Fibroblast of peridontal ligament (primary cell): ENCODE measurements at regions not wholly inside any gene's neighbourhood (a gene's known extent, or its start where the extent isn't known, plus 50 kb on each side); places are given as distances from the start of the nearest gene placed in this dataset.
"Not testable (repeated sequence)": the region's sequence is repeated elsewhere in the genome, so short reads cannot be mapped to it uniquely, and the experiment has no call there.

ENCODE experiments used
- DNase-seq: peaks from one replicate; pipeline ENCODE4 v3.0.0-alpha.2; 2010; ENCODE audit errors: extremely low read depth

DNA sequence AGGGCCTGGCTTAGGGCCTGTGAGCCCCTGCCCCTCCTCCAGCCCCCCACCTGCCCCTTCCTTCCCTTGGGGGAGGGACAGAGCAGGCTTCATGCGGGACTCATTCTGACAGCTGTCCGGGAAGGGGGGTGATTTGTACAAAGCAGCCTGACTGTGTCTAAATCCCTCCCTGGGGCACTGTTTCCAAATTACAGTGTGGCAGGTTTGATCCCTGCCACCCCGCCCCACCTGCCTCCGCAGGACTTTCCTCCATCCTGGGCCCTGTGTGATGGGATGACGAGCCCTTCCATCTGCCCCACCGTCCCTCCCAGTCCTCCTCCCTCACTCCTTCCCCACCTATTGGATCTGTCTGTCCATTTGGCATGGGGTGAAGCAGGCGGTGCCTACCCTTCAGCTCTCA is 363.9 kb downstream of the BCL11B start:
- DNase-seq = no peak

DNA sequence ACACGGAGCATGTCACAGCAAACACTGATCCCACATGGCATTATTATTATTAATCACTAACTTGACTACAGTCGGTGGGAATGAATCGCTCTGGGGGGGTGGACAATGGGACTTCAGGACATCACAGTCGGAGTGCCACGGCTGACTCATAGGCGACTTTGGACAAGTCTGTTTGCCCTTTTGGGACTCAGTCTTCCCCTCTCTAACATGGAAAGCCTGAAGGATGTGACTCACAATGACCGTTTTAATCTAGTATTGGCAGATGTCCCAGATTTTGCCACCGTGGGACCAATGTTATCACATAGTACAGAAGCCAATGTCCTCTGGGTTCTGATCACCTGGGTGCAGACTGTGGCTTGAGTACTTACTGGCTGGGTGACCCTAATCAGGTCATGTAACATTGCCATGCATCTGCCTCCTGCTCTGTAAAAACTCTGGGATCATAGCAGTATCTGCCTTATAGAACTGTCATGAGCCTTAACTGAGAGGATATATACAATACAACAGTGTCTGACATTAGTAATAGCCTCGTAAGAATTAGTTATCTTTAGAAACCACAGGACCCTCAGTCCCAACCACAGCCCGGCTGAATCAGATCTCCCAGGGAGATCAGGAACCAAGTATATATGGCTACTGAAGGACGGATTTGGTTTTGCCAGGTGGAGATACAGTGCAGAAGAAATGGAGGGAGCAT is 362.6 kb downstream of the BCL11B start:
- no peak for DNase-seq

DNA sequence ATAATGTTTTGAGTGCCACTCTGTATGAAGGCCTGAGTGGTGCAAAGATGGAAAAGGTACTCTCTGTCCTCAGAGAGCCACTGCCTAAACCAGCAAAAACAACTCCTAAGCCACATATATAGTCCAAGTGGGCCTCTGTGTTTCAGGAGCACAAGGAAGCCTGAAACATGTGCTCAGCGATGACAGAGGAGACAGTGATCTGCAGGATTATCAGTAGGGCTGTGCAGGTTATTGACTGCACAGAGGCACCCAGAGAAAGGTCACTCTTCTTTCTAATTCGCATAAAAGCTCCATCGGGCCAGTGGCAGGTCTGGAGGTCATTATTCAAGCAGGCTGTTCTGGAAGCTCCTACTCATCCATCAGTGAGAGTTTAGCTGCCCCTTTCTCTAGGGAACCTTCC is 361.9 kb downstream of the BCL11B start:
- no peak for DNase-seq

DNA sequence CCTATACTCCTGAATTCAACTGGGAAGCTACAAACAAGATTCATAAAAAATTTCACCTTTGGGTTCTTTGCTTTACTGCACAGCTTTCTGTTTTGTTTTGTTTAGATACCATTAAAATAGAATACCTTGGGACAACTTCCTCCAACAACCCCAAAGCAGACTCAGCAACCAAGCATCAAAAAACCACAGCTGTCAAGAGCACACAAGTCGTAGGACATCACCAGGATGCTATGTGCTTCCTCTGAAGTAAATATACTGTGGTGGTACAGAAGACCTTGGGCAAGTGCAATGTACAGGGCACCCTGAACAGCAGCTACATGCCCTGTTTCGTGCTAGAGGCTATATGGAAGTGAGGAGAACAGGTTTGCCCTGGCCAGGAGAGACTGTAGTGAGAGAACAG is 359.3 kb downstream of the BCL11B start:
- no peak for DNase-seq

DNA sequence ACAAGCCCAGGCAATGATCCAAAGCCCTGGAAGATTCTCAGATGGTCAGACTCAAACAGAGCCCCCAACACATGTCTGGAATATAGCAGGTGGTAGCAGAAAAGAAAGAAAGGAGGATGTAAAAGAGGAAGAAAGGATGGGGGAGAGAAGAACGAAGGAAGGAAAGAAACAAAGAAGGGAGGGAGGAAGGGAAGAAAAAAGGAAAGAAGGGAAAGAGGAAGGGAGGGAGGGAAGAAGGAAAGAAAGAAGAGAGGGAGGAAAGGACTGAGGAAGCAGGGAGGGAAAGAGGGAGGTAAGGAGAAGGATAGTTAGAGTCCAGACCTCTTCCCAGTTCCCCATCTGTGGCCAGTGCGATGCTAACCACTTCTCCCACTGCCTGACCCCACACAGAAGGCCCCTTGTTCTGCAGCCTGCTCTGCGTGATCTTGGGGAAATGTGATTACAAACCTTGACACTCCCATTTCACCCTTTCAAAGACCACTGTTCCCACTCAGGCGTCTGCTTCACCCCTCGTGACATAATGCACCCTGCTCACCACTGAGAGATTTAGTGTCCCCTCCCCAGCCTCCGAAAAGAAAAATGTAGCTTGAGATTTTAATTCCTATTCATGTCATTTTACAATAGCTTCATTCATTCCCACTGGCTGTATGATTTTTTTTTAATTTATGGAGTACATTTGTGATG is 357.9 kb downstream of the BCL11B start:
- DNase-seq = no peak

DNA sequence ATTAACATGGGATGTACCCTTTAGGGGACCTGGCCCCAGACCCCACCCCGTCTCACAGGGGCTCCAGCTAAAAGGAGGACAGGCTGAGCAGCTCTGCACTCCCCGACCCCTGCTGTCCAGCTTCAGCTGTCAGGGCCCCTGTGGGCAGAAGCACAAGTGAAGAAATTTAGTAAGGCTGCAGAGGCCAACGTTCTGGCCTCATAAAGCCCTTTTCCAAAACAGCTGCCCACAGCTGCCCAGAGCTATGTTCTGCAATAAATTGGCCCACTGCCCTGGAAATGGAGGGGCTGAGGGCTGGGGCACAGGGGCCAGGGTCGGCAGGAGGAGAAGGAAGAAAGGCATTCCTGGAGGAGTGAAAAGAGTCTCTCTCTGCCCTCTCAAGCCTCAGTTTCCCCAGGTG is 357.1 kb downstream of the BCL11B start:
- no peak for DNase-seq

DNA sequence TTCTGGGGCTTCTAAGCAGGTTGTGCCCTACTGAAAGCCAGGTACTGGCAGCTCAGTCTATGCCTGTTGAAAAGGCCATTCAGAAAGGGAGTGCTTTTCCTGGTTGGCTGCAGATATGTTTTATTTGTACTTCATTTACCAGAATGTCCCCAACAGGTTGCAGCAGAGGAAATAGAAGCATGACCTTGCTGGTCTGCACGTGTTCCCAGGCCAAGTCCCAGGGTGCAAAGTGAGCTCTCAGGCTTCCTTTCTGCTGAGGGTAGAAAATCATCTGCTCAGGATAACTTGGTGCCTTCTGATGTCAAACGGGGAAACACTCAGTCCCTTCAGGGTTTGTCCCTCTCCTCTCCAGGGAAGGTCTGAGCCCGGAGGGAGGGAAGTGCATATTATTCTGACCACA is 356.4 kb downstream of the BCL11B start:
- no peak for DNase-seq

DNA sequence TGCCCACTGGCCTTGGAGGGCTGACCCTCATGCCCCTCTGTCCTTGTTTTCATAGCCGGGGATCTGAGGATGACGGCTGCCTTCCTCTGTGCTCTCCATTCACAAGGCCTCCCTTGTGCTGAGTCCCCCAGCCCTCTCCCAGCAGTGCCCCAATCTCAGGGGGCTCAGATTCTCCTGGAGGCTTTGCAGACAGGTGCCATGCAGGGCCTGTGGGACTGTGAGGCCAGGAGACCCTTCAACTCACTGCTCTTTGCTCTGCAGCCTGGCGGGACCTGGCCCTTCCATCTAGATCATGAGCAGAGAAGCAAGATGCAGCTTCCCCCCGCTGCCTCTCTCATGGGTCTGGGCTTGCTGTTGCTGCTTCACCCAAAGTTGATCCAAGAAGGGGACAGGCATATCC is 356.0 kb downstream of the BCL11B start:
- no peak for DNase-seq

DNA sequence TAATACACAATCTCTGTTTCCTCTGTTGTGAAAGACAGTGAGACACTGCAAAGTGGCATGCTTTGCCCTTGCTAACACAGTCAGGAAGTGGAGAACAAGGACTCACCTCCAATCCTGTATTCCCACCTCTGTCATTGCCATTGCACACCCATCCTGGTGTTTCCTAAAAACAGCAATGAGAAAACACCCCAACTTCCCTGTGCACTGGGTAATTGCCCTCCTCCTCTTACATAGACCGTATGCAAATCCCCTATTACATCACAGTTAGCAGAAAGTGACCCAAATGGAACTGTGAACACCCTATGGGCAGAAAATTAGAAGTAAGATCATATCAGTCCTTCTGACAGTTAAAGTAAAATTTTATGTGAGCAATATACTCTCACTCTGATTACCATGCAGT is 355.5 kb downstream of the BCL11B start:
- DNase-seq = no peak

DNA sequence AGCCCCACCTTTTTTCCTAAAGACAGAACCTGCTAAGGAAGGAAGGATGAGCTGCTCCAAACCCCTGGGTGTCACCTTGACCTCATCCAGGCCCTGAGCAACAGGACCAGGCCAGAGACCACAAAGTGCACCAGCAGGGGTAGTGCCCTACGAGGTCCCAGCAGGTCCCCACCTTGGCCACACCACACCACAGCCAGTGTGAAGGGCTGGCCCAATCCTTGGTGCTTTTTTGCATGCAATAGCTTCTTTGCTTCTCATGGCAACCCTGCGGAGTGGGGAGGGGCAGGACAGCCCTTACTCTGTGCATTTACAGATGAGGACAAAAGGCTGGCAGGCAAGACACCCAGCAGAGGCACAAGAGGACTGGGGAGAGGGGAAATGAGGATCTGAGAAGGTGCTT is 352.6 kb downstream of the BCL11B start:
- no peak for DNase-seq

DNA sequence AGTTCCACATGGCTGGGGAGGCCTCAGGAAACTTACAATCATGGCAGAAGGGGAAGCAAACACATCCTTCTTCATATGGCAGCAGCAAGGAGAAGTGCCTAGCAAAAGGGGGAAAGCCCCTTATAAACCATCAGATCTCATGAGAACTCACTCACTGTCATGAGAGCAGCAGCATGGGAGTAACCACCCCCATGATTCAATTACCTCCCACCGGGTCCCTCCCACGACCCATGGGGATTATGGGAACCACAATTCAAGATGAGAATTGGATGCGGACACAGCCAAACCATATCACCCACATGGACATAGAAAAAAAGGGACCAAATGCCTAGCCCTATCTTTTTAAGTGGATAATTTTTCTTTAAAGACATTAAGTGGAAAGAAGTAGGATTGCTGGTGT is 350.7 kb downstream of the BCL11B start:
- not testable (repeated sequence) for DNase-seq

DNA sequence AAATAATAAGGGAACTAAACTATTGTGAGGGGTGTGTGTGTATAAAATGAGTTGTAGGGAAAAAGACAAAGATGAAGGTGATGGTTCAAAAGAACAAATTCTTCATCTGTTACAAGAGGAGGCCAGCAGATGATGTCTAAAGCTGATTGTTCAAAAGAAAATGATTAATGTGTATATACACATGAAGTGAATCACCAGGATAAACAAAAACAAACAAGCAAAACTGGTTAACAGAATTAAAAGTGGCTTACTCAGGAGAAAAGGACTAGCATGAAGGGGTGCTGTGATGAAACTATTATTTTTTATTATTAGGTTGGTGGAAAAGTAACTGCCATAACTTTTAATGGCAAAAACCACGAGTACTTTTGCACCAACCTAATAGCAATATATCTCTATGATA is 348.4 kb downstream of the BCL11B start:
- DNase-seq = no peak

DNA sequence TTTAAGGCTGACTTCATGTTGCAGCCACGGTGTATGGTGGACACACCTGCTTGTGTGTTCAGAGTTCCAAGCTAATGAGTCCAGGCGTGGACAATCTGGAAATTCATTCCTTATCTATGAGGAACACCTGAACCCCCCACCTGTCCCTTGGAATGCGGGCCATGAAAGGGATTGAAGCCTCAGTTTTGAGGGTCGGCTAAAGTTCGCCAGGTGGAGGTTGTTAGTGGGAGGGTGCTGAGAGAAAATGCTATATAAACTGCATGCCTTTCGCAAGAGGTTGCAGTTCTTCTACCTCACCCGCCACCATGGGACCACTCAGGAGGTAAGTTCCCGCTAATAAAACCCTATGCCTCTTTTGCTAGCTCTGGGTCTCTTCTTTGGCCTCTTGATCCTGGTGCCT is 348.0 kb downstream of the BCL11B start:
- DNase-seq = no peak

DNA sequence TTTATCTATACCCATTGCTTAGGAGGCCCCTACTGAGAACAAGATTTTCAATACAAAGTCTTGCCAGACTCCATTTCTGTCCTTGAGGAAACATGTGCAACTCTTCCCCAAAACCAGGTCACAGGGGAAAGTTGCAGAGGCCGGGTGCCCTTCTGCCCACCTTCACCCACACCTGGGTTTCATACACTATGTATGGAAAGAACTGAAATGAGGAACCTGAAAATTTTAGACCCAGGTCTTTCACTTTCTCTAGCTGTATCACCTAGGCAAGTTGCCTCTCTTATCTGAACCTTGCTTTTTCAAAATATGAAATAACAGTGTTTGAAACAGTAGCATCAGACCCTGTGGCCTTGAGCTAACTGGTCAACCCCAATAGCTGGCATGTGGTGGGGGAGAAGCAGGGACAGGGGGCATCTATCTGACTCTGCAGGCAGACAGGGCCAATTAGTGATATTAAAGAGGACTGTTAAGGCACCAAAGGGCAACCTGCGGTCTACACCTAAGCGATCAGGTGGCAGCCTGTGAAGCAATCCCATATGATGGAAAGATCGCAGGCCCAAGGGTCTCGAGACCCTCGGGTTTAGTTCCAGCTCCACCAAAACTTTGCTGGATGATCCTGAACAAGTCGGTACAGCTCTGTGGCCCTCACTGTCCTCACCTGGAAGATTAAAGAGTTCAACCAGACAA is 346.5 kb downstream of the BCL11B start:
- no peak for DNase-seq

DNA sequence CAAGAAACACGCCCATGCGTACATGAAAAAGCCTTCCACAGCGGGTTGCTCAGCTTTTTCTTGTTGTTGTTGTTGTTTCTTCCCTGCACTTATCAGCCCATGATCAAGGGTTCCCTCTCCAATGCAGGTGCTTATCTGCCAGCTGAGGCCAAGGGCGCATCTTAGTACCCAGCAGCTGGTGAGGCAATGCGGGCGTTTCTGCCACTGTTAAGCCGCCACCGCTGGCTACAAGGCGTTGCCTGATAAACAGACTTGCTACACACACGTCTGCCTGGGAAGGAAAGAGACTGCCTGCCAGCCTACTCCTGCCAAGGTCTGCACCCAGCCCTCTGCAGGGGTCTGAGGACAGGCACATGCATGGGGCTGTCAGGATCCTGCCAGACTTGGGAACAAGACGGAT is 345.9 kb downstream of the BCL11B start:
- no peak for DNase-seq

DNA sequence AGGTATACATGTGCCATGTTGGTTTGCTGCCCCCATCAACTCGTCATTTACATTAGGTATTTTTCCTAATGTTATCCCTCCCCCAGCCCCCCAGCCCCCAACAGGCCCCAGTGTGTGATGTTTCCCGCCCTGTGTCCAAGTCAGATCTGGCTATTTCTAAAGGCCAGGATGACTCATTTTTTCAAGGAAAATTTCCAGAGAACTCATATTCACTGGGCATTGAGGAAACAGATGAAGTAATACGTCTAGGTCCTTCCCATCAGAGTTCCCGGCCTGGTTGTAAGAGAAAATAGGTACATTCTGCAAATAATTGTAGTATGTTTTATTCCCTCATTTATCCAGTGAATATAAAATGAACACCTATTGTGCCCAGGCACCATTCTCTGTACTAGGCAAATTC is 345.2 kb downstream of the BCL11B start:
- DNase-seq = no peak

DNA sequence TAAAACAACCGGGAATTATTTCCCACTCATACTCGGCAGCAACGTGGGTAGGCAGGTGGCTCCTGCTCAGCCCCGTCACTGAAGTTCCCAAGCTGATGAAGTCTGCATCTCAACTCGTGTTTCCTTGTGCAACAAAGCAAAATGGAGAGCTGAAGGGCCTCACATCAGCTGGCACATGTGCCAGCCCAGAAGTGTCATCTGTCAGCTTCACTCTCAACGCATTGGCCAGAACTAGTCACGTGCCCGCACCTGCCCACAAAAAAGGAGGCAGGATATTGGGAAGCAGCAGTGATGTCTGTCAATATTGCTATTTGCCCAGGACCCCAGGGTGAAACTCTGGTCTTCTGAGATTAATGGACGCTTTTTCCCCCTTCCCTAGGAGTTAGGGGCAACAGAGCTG is 344.0 kb downstream of the BCL11B start:
- no peak for DNase-seq

DNA sequence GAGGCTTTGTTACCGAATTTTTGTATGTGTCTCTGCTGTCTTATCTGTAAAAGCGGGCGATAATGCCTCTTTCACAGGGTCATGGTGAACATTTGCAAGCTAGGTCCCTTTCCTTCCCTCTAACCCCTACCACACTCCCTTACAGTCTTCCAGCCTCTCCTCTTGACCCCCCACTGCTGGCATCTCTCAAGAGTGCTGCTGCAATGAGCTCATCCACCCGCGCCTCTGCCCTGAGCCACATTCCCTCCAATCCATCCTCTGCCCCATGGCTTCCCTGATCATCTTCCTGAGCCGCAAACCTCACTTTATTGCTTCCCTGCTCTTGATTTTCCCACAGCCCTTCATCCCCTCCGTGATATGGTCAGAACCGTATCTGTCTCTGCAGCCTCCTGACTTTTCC is 343.6 kb downstream of the BCL11B start:
- DNase-seq = no peak

DNA sequence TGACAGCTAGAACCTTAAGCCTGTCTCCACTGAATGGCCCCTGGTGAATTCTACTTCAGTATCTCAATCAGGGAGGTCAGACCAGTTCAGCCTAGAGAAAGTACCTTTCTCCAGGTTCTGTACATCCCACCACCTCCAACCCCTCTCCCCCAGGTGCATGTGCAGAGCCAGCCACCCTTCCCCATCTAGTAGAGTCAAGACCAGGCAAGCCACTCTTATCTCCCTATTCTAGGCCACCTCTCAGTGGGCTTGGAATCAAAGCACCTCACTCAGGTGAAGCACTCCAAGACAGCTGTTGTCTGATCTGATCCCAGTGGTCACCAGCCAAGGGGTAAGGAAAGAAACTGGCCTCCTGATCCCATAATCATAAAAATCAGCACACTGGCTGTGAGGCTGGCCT is 340.9 kb downstream of the BCL11B start:
- no peak for DNase-seq

DNA sequence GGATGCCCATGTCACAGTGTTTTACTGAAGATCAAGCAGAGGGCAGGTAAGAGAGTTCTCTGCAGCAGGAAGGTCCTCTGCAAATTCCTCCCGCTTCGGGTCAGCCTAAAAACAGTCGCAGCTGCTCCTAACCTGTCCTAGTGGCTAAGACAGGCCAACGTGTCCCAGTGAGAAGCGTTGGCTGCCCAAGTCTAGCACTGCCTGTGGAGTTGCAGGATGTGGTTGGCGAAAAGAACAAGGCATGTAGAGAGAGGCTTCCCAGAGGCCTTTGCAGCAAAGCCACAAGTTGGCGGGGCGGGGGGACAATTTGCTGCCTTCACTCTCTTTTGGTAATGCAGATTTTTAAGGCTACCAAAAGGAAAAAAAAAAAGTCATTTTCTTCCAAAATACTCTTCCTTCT is 340.1 kb downstream of the BCL11B start:
- DNase-seq = no peak

DNA sequence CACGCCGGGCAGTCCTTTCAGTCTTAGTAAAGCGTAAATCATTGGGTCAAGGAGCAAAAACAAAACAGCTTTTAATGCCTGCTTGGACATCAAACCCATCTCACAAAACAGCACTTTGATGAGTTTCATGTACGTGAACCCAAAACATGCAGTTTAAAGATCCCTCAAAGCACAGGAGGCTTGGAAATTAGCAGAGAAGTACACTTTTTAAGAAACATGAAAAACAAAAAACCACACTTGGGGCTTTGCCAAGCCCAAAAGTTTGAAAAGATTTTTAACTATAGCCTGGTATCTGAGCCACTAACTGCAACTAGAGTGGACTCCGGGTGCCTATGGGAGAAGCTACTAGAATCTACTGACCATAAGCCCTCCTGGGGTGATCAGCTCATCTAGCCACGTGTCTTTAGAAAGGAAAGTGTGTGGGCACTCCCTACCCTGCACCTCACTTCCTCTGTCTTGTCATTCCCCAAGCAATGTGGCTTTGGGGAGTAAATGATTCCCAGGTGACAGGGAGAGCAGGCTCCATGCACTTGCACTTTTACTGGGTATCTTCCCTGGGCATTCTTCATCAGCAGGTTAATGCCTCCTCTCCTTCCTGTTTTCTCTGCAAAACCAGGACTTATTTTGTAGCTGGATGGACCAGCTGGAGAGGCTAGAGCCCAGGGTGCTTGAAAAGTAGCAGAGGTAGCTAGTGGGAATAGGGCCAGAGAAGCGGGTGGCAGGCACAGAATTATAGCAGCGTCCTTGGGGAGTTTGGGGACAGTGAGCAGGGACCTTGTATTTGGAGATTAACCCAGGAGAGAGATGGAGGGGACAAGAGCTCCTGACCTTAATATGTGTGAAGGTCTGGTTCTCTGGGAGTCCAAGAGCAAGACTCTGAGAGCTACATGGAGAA is 339.3 kb downstream of the BCL11B start:
- no peak for DNase-seq

DNA sequence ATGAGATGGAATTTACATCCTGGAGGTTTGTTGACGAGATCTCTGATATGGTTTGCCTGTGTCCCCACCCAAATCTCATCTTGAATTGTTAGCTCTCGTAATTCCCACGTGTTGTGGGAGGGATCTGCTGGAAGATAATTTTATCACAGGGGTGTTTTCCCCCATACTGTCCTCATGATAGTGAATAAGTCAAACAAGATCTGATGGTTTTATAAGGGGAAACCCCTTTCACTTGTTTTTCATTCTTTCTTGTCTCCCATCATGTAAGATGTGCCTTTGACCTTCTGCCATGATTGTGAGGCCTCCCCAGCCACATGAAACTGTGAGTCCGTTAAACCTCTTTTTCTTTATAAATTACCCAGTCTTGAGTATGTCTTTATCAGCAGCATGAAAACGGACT is 337.4 kb downstream of the BCL11B start:
- DNase-seq = not testable (repeated sequence)
